Stomach (tissue), 8 donors: ENCODE measurements at regions not wholly inside any gene's neighbourhood (a gene's known extent, or its start where the extent isn't known, plus 50 kb on each side); places are given as distances from the start of the nearest gene placed in this dataset.

Experiments used
- DNase-seq, 2 donors: peaks; one replicate each; pipeline versions ENCODE4 v3.0.0 to v3.0.0-alpha.2; 2013 to 2019
- H3K27ac ChIP-seq, 5 donors: fragments of 200-600 bp in 4 of 5; sonication (generic) in 4 of 5; one replicate each; pipeline ENCODE4 v1.5.1; 2013 to 2019; ENCODE audit warnings: mild to moderate bottlenecking in 1 of 5, moderate library complexity in 1 of 5
- H3K27me3 ChIP-seq, 3 donors: fragments of 200-600 bp; sonication (generic); one replicate each; pipeline ENCODE4 v1.5.1; 2017 to 2019; ENCODE audit warnings: mixed run types in 1 of 3
- H3K36me3 ChIP-seq, 4 donors: fragments of 200-600 bp; sonication (generic); 1 replicate in 3 of 4; 2 replicates in 1 of 4; pipeline ENCODE4 v1.5.1; 2016 to 2019
- H3K4me1 ChIP-seq, 4 donors: fragments of 200-600 bp; sonication (generic); one replicate each; pipeline ENCODE4 v1.5.1; 2016 to 2019
- H3K4me3 ChIP-seq, 4 donors: fragments of 200-600 bp; sonication (generic) in 3 of 4; one replicate each; pipeline ENCODE4 v1.5.1; 2016 to 2019; ENCODE audit warnings: mild to moderate bottlenecking in 1 of 4
- H3K9me3 ChIP-seq, 4 donors: fragments of 200-600 bp; sonication (generic); one replicate each; pipeline ENCODE4 v1.5.1; 2016 to 2019
- CTCF ChIP-seq, 7 experiments: fragments of 450-650 bp in 4 of 7; fragments of 200-600 bp in 3 of 7; sonication (generic) in 3 of 7; IDR thresholded peaks; one replicate each; pipeline ENCODE4 v1.5.1; 2016 to 2019; ENCODE audit warnings: antibody characterized with exemption in 7 of 7, control low read depth in 2 of 7, mild to moderate bottlenecking in 1 of 7
- EP300 ChIP-seq: sonication (generic); formaldehyde crosslinking; IDR thresholded peaks from one replicate; pipeline ENCODE4 v1.6.1; 2017; ENCODE audit warnings: antibody characterized with exemption
- POLR2A ChIP-seq, 4 donors: fragments of 450-650 bp; IDR thresholded peaks; one replicate each; pipeline ENCODE4 v1.6.1; 2016; ENCODE audit warnings: antibody characterized with exemption in 4 of 4, control low read depth in 2 of 4, mild to moderate bottlenecking in 1 of 4, moderate library complexity in 1 of 4
- POLR2AphosphoS5 ChIP-seq, 3 donors: sonication (generic); formaldehyde crosslinking; IDR thresholded peaks; one replicate each; pipeline ENCODE4 v1.6.1; 2016; ENCODE audit warnings: antibody characterized with exemption in 3 of 3
- WGBS, 5 donors: extraction: QIAGEN DNeasy Blood & Tissue Kit in 3 of 5; methylation state at CpG; one replicate each; pipeline versions ENCODE4 v1.1.5 to v1.1.7; 2013 to 2018; 5-methylcytosine and 5-hydroxymethylcytosine counted together
- intact Hi-C: fragments of 100-400 bp; cut with DNase I; formaldehyde crosslinking; loops from one replicate; pipeline ENCODE4 v1.15.1; 2023; ENCODE audit warnings: low total_unique reads
- donor health status: healthy with polysubstance abuse.
- donor health status: Bipolar disorder and iron deficiency.
- donor health status: healthy.

GRCh38 chr14:61111731-61112130 is 130.7 kb downstream of the SLC38A6 start:
- Histone ChIP-seq H3K4me1 (peaks cover 0 to 6% (median 2%) of the 10 kb centered on the region in 4 donors), H3K27ac (no peak overlapping the region), H3K36me3 (no peaks in the 10 kb centered on the region), H3K9me3 (peaks cover 0 to 23% (median 16%) of the 10 kb centered on the region in 4 donors), H3K4me3 (no peak overlapping the region), H3K27me3 (peaks cover 0 to 22% (median 0%) of the 10 kb centered on the region in 3 donors)
- no peak for TF ChIP-seq EP300
- TF ChIP-seq CTCF (IDR thresholded peaks at IDR 0.05), result no peak
- TF ChIP-seq POLR2A (IDR thresholded peaks at IDR 0.05), result no peak
- no peak for TF ChIP-seq POLR2AphosphoS5 (IDR thresholded peaks at IDR 0.05)
- no peak for DNase-seq
- intact Hi-C loops, result no loop called here
- WGBS, 5 donors, result 90 to 100% (median 96%) methylated on average over 5 of the region's 5 CpGs

GRCh38 chr14:61111209-61111665 is 130.2 kb downstream of the SLC38A6 start:
- intact Hi-C loops, result no loop called here
- no peak for DNase-seq
- H3K36me3 ChIP-seq, result no peaks in the 10 kb centered on the region
- H3K4me1 ChIP-seq, result peaks cover 0 to 6% (median 2%) of the 10 kb centered on the region in 4 donors
- TF ChIP-seq EP300, result no peak
- no peak for TF ChIP-seq CTCF (IDR thresholded peaks at IDR 0.05)
- TF ChIP-seq POLR2A (IDR thresholded peaks at IDR 0.05), result no peak
- no peak for TF ChIP-seq POLR2AphosphoS5 (IDR thresholded peaks at IDR 0.05)
- 39 to 56% (median 46%) methylated on average over 23 of the region's 23 CpGs for WGBS, 5 donors
- peaks cover 0 to 23% (median 16%) of the 10 kb centered on the region in 4 donors for H3K9me3 ChIP-seq
- H3K27ac ChIP-seq, result no peak overlapping the region
- peaks cover 0 to 22% (median 0%) of the 10 kb centered on the region in 3 donors for H3K27me3 ChIP-seq
- no peak overlapping the region for H3K4me3 ChIP-seq

GRCh38 chr14:61110316-61111082 is 129.5 kb downstream of the SLC38A6 start:
- 74 to 83% (median 78%) methylated on average over 9 of the region's 9 CpGs for WGBS, 5 donors
- Histone ChIP-seq H3K27me3 (peaks cover 0 to 22% (median 0%) of the 10 kb centered on the region in 3 donors), H3K9me3 (peaks cover 0 to 23% (median 14%) of the 10 kb centered on the region in 4 donors), H3K4me3 (no peak overlapping the region), H3K27ac (no peak overlapping the region), H3K36me3 (no peaks in the 10 kb centered on the region), H3K4me1 (peaks cover 0 to 6% (median 2%) of the 10 kb centered on the region in 4 donors)
- peak in 1 of 2 donors; percentile 36 for DNase-seq
- TF ChIP-seq CTCF (IDR thresholded peaks at IDR 0.05) (no peak), EP300 (no peak), POLR2A (IDR thresholded peaks at IDR 0.05) (no peak), POLR2AphosphoS5 (IDR thresholded peaks at IDR 0.05) (no peak)
- intact Hi-C loops, result no loop called here

- H3K36me3 ChIP-seq, result no peaks in the 10 kb centered on the region
- no peak overlapping the region for H3K27ac ChIP-seq
- intact Hi-C loops, result no loop called here
- WGBS, 5 donors, result 68 to 82% (median 73%) methylated on average over 3 of the region's 3 CpGs; no CpG with 5 or more reads in 1 of the 5 donors
- H3K4me3 ChIP-seq, result no peak overlapping the region
- H3K9me3 ChIP-seq, result peaks cover 0 to 11% (median 7%) of the 10 kb centered on the region in 4 donors
- no peak for TF ChIP-seq CTCF (IDR thresholded peaks at IDR 0.05)
- no peak for TF ChIP-seq POLR2A (IDR thresholded peaks at IDR 0.05)
- TF ChIP-seq EP300, result no peak
- no peak for TF ChIP-seq POLR2AphosphoS5 (IDR thresholded peaks at IDR 0.05)
- H3K27me3 ChIP-seq, result peaks cover 0 to 22% (median 0%) of the 10 kb centered on the region in 3 donors
- H3K4me1 ChIP-seq, result peaks cover 0 to 7% (median 4%) of the 10 kb centered on the region in 4 donors
- DNase-seq, result no peak
Measured at GRCh38 chr14:61109288-61109687, 128.2 kb downstream of the SLC38A6 start.
